ENCODE measurements at regions not wholly inside any gene's neighbourhood (a gene's known extent, or its start where the extent isn't known, plus 50 kb on each side); places are given as distances from the start of the nearest gene placed in this dataset.

DNA sequence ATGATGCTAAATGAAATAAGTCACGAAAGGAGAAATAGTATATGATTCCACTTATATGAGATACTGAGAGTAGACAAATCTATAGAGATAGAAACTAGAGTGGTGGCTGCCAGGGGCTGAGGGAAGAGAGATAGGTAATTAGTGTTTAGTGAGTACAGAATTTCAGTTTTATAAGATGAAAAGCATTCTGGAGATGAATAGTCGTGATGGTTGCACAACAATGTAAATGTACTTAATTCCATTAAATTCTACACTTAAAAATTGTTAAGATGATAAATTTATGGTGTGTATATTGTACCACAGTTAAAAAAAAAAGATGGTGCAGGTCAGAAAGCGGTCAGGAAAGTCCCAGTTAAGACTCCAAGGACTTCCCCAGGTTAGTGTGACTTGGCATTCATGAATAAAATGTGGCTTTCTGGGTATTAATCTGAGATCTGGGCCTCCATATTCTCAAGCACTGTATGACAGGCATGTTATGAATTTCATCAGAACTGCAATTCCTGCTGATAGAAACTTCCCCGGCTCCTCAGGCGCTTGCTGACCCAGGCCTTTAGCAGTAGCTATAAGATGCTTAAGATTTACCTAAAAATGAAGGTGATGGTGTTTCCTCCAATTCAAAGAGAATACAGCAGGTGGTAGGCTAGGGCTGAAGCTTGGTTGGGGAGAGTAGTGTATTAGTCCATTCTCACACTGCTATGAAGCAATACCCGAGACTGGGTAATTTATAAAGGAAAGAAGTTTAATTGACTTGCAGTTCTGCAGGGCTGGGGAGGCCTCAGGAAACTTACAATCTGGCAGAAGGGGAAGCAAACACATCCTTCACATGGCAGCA is 115.3 kb upstream of the SOX9 start:
- no peaks in the 10 kb centered on the region for H3K9me3 ChIP-seq
- no peaks in the 10 kb centered on the region for H3K4me1 ChIP-seq
- no peak for TF ChIP-seq CTCF (IDR thresholded peaks at IDR 0.05)
- intact Hi-C loops (cut with DNase I): no loop called here
- H3K27me3 ChIP-seq: no peaks in the 10 kb centered on the region
- no peak overlapping the region for H3K4me3 ChIP-seq
- no peaks in the 10 kb centered on the region for H3K36me3 ChIP-seq
- H3K27ac ChIP-seq: no peak overlapping the region
- DNase-seq (ENCODE audit: low spot score in 2 of 2): no peak

GRCh38 chr17:72008236-72008876 is 112.5 kb upstream of the SOX9 start:
- no peaks in the 10 kb centered on the region for H3K4me1 ChIP-seq
- H3K9me3 ChIP-seq: no peaks in the 10 kb centered on the region
- TF ChIP-seq CTCF (IDR thresholded peaks at IDR 0.05): no peak
- DNase-seq (ENCODE audit: low spot score in 2 of 2): no peak
- intact Hi-C loops (cut with DNase I): no loop called here
- H3K36me3 ChIP-seq: no peaks in the 10 kb centered on the region
- no peak overlapping the region for H3K4me3 ChIP-seq
- H3K27ac ChIP-seq: no peak overlapping the region
- no peaks in the 10 kb centered on the region for H3K27me3 ChIP-seq

GRCh38 chr17:72011561-72011960 is 109.3 kb upstream of the SOX9 start:
- no peak for DNase-seq (ENCODE audit: low spot score in 2 of 2)
- no peaks in the 10 kb centered on the region for H3K27me3 ChIP-seq
- H3K27ac ChIP-seq: no peak overlapping the region
- intact Hi-C loops (cut with DNase I): no loop called here
- H3K9me3 ChIP-seq: no peaks in the 10 kb centered on the region
- no peaks in the 10 kb centered on the region for H3K4me1 ChIP-seq
- TF ChIP-seq CTCF (IDR thresholded peaks at IDR 0.05): no peak
- H3K36me3 ChIP-seq: no peaks in the 10 kb centered on the region
- no peak overlapping the region for H3K4me3 ChIP-seq

- TF ChIP-seq CTCF (IDR thresholded peaks at IDR 0.05): no peak
- no peak for DNase-seq (ENCODE audit: low spot score in 2 of 2)
- no peaks in the 10 kb centered on the region for H3K36me3 ChIP-seq
- intact Hi-C loops (cut with DNase I): no loop called here
- H3K4me3 ChIP-seq: no peak overlapping the region
- H3K27ac ChIP-seq: no peak overlapping the region
- H3K27me3 ChIP-seq: no peaks in the 10 kb centered on the region
- H3K4me1 ChIP-seq: no peaks in the 10 kb centered on the region
- no peaks in the 10 kb centered on the region for H3K9me3 ChIP-seq
Measured at GRCh38 chr17:72021417-72022041, 99.3 kb upstream of the SOX9 start.

DNA sequence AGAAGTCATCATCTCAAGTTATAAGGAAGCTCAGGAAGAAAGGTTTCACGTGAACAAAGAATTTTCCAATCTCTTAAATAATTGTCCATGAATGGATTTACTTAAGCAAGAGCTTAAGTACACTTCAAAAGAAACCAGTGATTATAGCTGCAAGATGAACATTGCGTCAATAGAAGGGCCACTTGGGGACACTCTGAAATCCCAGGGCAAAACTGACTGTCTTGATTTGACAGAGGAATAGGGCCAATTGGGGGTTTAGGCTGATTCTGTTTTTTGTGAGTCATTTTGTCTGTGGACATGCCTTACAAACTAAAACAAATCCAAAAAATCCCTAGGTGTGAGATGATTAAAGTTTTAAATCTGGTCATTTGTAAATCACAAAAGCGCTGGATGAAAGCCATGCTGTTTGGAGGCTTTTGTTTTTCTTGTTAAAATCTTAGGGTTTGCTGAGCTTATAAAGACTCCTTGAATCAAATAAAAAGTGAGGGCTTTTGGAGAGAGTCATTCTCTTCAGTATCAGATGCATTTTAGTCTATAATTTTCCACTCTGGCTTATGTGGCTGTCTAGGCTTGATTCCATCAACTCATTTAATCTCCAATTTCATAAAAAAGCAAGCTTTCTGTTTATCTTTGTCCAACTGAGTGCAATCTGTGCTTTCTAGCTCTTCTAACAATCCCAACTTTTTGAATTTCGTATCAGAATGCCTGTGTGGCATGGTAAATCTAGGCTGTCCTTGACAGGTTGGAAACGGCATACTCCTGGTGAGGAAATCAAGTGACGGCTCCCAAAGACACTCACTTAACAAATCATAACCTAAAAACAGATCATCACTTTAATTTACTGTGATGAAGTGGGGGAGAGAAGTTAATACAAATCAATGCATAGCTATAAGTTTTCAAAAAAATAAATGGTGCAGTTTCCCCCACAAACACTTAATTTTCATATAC is 98.2 kb upstream of the SOX9 start:
- Histone ChIP-seq H3K36me3 (no peaks in the 10 kb centered on the region), H3K4me3 (no peak overlapping the region), H3K4me1 (no peaks in the 10 kb centered on the region), H3K9me3 (no peaks in the 10 kb centered on the region), H3K27me3 (no peaks in the 10 kb centered on the region), H3K27ac (no peak overlapping the region)
- no peak for DNase-seq (ENCODE audit: low spot score in 2 of 2)
- intact Hi-C loops (cut with DNase I): no loop called here
- TF ChIP-seq CTCF (IDR thresholded peaks at IDR 0.05): no peak
